ENCODE measurements at regions not wholly inside any gene's neighbourhood (a gene's known extent, or its start where the extent isn't known, plus 50 kb on each side); places are given as distances from the start of the nearest gene placed in this dataset.
"Not testable (repeated sequence)": the region's sequence is repeated elsewhere in the genome, so short reads cannot be mapped to it uniquely, and the experiment has no call there.

DNA sequence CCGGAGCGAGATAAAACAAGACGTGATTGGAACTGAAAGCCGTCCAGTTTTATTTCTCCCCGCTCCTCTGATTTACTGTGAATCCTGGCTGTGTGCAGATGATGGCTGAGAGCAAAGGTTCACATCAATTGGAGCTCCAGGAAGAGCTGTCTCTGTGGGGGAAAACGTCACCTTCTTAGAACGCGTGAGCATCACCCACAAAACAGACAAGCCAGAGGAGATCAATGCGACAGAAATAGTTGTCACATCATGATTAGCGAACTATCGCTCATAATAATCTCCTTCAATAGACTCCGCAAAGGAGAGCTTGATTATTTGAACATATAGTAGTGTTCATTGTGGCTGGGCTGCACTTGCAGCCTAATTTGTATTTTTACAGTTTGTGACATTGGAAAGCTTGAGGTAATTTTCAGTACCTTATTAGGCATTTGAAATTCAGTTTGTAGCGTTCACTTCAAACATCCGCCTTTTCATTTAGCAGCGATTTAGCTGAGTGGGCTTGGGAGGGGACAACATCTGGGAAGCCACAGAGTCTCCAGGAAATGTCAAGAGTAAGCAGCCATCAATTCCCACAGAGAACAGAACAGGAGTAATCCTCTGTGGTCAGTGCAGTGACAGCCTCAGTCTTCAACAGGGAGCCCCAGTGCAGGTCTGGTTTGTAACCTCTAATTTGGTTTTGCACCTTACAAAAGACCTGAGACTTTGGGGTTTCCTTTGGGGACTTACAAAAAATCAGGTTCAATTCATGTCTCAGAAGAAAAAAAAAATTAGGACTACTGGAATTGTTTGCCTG lies 276.8 kb upstream of the PFKP start:
- DNase-seq (ENCODE audit: low spot score), result no peak

DNA sequence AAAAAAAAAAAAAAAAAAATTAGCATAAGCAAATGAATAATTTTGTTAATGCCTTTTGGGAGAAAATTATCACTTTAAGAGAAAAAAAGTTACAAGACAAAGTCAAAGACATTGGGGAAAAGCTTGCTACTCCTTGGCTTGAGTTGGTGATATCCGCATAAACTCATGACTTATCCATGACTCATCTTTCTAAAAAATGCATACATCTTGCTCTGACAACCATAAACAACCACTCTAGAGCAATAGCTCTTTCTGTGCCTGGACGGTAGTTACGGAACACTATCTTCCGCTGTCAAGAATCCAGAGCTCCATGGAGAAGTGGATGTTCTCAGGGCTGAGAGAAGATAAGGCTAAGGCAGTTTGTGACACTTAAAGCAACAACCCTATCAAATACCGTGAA lies 281.1 kb upstream of the PFKP start:
- DNase-seq (ENCODE audit: low spot score), result no peak

DNA sequence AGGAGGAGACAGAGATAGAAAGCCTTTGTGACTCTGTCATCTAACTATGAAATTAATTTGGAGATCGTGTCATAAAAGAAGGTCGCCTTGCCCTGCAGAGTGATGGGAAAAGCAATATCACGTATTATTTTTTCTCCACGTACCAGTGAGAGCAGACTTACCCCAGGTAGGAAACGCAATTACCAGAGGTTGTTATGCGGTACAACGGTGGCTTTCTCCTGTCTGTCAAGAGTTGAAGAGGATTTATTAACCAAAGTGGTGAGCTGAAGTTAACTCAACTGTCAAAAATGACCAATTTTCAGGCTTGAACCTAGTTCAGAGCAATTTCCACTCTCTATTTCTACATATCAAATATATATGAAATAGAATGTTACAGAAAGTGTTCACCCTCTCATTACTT lies 282.6 kb upstream of the PFKP start:
- no peak for DNase-seq (ENCODE audit: low spot score)

DNA sequence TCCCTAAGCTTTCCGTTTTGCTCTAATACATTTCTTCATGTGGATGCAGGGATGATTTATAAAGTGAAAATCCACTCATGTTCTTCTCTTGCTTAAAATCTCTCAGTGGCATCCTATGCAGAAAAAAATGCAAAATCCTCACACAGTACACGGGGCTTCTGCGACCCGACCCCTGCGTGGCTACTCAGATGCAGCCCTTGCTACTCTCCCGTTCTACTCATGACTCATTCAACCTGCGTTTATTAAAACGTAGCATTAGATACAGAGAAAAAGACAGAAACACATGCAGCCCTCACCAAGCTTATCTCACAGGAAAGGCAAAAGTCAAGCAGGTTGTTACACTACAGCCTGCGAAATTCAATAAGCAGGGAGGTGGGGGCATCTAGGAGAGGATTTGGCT lies 284.4 kb upstream of the PFKP start:
- no peak for DNase-seq (ENCODE audit: low spot score)

DNA sequence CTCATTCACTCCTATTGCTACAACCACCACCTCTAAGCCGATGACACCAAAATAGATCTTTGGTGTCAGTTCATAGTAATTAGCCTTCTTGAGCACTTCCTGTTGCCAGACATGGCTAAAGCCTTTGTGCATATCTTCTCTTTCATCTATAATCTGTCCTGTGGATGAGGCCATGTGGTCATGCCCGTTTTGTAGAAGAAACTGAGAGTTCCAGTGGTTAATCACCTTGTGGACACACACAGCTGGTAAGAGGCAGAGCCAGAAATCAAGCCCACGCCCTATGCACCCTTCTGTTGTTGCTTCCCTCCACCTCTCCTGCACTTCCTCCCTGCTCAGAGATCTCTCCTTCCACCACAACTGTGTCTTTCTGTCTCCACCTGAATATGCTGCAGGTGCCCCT lies 285.1 kb upstream of the PFKP start:
- DNase-seq (ENCODE audit: low spot score), result no peak

DNA sequence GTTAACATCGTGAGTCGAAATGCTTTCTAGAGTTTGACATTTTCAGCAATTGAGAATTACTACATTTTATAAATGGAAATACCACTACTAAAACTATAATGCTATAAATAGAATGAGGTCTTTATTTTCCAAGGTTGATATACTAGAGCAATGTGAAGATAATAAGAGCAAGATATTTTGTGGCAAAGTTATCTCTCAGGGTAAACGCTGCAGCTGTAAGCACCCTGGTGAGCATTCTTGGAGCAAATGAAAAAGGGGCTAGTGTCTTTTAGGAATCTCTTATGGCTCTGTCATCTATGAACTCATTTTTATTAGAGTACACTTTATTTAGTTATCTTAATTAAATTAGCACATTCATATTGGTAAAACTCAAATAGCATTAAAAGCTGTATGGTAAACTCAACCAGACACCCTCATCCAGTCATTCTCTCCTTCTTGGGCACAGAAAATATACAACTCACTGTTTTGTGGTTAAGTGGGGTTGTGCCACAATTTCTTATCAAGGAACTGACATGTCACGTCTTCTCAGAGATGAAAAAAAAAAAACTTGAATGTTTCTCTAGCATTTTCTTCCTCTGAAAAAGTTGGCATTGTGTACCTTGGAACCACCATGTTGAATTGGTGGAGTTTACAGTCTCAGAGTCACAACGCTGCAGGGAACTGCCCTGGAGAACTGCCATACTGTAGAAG lies 289.5 kb upstream of the PFKP start:
- no peak for DNase-seq (ENCODE audit: low spot score)

DNA sequence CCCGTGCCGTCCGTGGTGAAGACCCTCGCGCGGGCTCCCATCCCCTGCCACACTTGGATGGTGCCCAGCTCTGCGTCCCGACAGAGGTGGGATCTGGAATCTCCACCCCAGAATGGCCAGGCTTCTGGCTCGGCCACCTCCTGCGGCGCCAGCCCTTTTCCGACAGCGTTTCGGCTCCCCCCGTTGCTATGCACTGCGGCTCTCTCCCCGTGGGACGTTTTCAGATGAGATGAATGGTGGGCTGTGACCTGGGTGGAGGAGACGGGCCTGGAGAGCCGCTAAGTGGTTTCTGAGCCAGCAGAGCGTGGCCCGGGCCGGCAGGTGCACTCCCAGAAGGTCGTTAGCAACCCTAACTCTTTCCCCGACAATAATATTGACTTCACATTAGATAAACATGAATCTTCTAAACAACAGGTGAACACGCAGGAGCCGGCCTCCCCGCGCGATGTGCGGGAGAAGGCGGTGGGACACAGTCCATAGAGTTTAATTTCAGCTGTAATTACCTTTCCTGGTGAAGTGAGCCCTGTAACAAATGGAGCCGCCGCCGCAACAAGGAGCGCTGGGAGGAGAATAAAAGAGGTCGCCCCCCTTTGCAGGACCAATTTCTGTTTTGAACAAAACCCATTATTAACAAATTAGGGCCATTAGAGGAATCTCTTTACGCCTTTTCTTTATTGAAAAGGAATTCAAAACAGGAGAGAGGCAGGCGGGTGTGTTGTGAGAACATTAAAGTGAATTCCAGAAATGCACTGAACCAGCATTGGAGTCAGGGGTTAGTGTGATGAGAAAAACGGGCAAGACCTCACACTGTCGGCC lies 294.3 kb upstream of the PFKP start:
- no peak for DNase-seq (ENCODE audit: low spot score)

DNA sequence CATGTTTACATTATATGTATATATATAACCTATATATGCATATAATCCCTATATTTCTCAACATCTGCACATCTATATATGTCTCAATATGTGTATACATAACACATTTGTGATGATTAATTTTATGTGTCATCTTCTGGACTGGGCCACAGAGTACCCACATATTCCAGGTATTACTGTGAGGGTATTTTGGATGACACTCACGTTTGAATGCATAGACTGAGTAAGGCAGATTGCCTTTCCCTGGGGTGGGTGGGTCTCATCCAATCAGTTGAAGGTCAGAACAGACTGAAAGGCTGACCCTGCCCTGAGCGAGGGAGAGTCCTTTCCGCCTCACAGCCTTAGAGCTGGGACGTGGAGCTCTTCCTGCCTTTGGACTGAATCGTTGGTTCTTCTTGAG lies 295.2 kb upstream of the PFKP start:
- DNase-seq (ENCODE audit: low spot score), result no peak

DNA sequence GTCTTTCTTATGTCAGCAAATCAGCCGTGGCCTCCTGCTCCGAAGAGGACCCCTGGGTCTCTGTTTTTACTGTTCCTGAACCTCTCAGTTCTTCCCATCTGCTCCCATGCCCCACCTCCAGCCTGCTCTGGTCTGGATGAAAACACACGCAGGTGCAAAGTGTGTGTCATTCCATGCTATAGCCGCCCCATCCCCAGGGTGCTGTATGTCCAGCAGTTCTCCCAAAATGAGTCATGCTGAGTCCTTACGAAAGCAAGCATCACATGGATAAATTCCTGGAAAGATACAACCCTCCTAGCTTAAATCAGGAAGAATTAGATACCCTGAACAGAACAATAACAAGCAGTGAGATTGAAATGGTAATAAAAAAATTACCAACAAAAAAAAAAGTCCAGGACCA lies 300.1 kb upstream of the PFKP start:
- DNase-seq (ENCODE audit: low spot score), result not testable (repeated sequence)

DNA sequence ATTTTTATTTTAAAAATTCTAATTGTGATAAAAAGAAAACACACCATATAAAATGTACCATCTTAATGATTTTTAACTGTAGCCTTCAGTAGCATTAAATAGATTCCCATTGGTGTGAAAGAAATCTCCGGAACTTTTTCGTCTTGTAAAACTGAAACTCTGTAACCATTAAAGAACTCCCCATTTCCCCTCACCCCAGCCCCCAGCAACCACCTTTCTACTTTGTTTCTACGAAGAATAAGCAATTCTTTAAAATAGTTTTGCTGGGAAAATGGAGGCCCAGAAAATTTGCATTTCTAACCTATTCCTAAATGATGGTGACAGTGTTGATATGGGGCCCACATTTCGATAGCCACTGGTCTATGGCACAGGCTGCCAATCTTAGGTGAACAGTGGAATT lies 305.4 kb upstream of the PFKP start:
- DNase-seq (ENCODE audit: low spot score), result no peak

DNA sequence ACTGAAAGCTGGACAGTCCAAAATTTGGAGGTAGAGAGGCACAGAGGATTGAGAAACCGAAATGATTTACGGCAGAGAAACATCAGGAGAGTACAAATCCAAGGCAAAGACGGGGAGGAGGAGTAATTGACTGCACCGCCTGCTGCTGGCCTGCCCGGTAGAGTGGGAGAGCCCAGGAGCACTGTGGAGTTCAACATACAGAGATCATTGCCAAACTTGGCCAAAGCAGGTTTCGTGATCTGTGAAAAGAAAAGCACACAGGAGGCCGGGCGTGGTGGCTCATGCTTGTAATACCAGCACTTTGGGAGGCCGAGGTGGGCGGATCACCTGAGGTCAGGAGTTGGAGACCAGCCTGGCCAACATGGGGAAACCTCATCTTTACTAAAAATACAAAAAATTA lies 306.0 kb upstream of the PFKP start:
- DNase-seq (ENCODE audit: low spot score), result no peak

DNA sequence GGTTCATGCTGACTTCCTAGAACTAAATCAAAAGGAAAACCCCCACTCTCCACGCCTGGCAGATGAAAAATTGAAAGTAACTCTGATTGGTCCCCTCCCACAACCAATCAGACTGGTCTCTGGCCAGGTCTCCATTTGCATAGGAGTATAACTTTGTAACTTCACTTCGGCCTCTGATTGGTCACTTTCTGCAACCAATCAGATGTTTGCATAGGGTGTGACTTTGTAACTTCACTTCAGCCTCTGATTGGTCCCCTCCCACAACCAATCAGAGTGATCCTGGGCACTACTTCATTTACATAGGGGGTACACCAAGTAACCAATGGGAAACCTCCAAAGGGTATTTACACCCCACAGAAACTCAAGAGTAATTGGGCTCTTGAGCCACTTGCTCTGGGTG lies 306.6 kb upstream of the PFKP start:
- no peak for DNase-seq (ENCODE audit: low spot score)

DNA sequence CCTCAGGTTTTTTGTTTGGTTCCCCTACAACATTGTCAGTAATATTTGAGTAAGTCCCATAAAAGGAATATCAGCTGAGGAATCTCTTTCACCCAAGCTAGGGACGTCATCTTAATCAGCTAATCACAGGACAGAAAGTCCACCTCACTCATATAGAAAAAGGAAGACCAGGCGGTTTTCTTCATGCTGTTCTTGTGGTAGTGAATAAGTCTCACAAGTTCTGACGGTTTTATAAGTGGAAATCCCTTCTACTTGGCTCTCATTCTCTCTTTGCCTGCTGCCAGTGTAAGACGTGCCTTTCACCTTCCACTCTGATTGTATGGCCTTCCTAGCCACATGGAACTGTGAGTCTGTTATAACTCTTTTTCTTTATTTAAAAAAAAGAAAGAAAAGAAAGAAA lies 308.1 kb upstream of the PFKP start:
- DNase-seq (ENCODE audit: low spot score), result no peak

DNA sequence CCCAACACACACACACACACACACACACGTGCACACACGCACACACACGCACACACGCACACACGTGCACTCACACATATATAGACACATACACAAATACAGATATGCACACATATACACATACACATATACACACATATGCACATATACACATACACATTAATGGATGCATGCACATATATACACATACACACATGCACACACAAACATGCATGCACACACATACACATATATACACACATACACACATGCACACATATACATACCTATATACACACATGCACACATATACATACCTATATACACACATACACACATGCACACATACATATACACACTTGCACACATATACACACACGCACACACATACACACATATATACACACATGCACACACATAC lies 312.4 kb upstream of the PFKP start:
- DNase-seq (ENCODE audit: low spot score), result no peak

DNA sequence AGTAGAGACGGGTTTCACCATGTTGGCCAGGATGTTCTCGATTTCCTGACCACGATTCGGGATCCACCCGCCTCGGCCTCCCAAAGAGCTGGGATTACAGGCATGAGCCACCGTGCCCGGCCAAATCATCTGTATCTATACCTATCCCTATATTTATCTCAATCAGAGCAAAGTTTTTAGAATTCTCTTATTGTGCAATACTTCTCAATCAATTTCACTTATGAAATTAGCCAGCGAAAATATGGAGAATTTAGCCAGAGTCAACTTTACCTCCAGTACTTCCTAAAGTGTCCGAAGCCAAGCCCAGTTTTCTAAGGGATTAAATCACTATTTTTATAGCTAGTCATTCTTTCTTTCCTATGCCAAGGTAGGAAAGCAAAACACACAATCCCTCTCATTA lies 319.1 kb upstream of the PFKP start:
- no peak for DNase-seq (ENCODE audit: low spot score)

DNA sequence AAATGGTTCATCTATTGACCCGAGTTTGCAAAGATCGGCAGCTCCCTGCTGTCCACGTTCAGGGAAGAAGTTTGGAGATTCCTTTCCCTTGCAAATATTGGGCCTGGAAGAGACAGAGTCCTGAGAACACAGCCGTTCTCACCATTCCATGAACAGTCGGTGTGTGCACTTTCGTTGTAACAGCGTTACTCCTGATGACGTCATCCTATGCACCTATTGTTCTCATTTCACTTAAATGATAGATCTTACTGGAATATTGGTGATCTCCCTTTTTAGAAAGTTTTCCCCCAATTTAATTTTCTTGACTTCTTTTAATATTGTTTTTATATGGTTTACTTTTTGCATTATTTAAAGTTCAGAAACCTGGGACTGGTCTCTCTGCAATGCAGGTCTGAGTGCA lies 320.7 kb upstream of the PFKP start:
- DNase-seq (ENCODE audit: low spot score), result no peak

DNA sequence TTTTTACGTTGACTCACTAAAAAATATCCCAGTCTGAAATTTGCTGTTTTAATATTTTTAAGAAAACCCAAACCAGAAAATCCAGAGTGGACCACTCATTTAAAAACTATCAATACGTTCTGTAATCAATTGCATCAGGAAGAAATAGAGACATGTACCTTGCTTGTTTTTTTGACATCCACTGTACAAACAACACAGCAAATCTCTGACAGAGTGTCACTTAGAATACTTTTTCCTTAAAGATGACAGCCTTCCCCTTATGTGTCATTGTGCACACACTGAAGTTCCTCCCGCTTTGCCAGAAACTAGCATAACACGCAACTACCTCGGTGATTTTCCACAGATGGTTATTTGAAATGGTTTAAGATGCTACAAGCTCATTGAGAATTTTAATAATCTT lies 321.7 kb upstream of the PFKP start:
- DNase-seq (ENCODE audit: low spot score), result no peak

DNA sequence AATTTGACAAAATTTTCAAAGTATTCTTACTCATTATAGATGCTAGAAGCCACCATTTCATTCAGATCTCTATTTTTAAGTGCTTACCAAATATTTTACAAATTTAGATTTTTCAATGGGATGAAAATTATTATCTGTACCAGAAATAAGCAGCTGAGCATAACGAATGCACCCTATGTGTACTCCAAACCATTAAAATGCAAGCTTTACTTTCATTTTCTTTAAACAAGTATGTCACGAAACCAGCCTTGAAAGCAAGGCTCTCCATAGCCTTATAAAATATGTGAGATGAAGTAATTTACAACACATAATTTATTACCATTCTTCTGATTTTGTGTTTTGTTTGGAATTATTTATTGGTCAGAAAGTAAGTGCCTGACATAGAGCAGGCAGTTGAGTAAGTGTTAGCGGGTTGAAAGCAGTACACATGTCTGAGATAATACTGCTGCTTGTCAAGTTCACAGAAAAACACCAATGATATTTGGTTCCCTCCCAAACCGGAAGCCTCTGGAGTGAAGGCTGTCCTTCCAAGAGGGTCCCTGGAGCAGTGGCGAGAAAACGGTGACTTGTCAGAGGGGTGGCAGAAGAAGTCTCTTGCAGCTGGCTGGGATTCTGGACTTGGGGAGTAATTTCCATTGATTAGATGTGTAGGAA lies 322.7 kb upstream of the PFKP start:
- DNase-seq (ENCODE audit: low spot score), result no peak

DNA sequence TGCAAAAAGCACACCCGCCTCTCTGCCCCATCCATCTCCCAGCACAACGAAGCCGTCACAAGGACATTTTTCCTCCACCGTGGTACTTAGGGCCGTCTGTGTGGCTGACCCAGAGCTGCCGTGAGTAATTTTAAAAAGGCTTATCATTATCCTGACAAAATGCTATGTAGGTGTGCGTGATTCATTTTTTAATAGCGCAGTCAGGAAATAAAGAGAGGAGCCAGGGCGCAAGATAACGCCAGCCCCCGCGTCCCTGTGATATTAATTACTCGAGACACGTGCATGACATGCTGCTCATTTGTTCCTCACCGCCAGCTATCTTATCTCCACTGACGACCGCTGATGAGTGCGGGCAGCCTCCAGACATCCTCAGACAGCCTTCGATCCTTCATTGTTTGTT lies 332.7 kb upstream of the PFKP start:
- DNase-seq (ENCODE audit: low spot score), result no peak

DNA sequence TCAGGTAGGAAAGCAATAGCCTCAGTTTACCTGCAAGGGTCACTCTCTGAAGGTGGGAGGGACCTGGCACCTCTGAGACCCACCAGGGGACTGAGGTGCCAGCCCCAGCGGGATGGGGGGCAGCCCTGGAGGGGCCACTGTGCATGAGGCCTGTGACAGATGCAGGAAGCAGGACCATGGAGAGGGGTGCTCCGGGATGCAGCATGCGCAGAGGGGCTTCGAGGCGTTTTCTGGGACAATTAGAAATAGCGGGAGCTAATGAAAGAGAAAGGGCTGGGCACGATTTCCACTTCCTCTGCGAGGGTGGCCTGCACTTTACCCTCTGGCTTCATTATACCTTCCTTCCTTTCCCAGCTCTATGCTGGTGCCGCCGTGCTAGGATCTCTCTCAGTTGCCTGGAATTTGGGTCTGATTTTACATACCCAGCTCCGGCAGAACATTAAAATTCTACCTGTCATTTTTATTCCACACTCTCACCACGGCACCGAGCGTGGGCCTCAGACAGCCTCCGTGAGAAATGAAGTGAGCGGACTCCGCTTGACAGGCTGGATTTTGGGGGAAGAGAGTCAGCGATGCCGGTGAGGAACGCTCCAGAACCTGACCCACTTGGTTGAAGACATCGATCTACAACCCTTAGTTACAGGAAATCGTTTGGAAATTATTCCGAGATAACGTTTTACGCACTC lies 333.9 kb upstream of the PFKP start:
- no peak for DNase-seq (ENCODE audit: low spot score)

DNA sequence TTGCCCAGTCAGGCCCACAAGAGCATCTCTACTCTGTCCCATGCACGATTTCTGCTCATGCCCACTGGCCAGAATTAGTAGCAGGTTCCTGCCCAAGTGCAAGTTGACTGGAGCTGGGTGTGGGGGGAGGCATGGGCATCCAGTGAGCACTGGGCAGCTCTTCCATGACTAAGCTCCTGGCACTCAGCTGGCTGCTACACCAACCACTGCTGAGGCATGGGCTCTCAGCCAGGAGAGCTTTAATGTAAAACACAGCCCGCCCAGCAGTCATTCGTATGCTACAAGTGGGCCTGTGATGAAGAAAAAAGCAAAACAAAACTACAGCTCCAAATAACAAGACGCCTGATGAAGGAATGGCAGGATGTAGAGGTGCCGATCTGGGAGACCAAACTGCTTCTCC lies 335.4 kb upstream of the PFKP start:
- DNase-seq (ENCODE audit: low spot score), result no peak

DNA sequence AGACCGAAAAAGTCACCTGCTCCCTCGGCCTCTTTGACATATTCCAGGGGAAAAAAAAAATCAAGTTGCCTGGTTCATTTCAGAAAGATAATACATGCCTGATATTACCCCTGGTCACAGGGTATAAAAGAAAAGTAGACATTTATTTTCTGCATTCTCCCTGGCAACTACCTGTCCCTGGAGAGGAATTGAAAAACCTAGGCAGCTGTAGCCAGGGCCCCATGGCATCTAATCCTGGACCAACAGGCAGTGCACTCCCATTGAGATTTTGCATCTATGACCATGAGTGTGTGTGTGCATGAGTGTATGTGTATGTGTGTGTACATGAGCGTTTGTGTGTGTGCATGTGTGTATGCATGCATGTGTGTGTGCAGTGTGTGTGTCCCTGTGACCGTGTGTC lies 338.2 kb upstream of the PFKP start:
- no peak for DNase-seq (ENCODE audit: low spot score)

All from pons (tissue), 1 donor.